ENCODE measurements at regions not wholly inside any gene's neighbourhood (a gene's known extent, or its start where the extent isn't known, plus 50 kb on each side); places are given as distances from the start of the nearest gene placed in this dataset.

- H4K20me1 ChIP-seq (ENCODE audit: insufficient read depth, low read length), result no peaks in the 10 kb centered on the region
- no peak overlapping the region for H3K4me2 ChIP-seq (ENCODE audit: low read length)
- H3K9ac ChIP-seq (ENCODE audit: low read length), result no peak overlapping the region
- H3K27me3 ChIP-seq (ENCODE audit: low read depth, low read length), result peaks cover 14% of the 10 kb centered on the region; the same call in 1 of the 2 replicates
- no peak overlapping the region for H3K4me3 ChIP-seq (ENCODE audit: low read length)
- H3K4me1 ChIP-seq (ENCODE audit: low read length), result no peaks in the 10 kb centered on the region
- H3K36me3 ChIP-seq (replicated peaks; ENCODE audit: low read depth, low read length), result no peaks in the 10 kb centered on the region
- TF ChIP-seq EZH2phosphoT487 (IDR thresholded peaks at IDR 0.05; ENCODE audit: low read depth) (no peak), CTCF (IDR thresholded peaks at IDR 0.05; ENCODE audit: low read depth, low read length) (no peak)
- no peak overlapping the region for H3K27ac ChIP-seq (ENCODE audit: low read length)
- no peaks in the 10 kb centered on the region for H3K9me3 ChIP-seq (ENCODE audit: insufficient read depth, low read length)
- no peaks in the 10 kb centered on the region for H3K79me2 ChIP-seq (ENCODE audit: low read length)
- H2AFZ ChIP-seq (ENCODE audit: low read depth, low read length), result no peak overlapping the region
Observed at GRCh38 chr5:171531638-171532037, 112.2 kb downstream of the FGF18 start.

GRCh38 chr5:171533153-171533552, 113.7 kb downstream of the FGF18 start:
- Histone ChIP-seq H2AFZ (ENCODE audit: low read depth, low read length) (no peak overlapping the region), H3K9ac (ENCODE audit: low read length) (no peak overlapping the region), H3K4me1 (ENCODE audit: low read length) (no peaks in the 10 kb centered on the region), H3K27ac (ENCODE audit: low read length) (no peak overlapping the region), H3K27me3 (ENCODE audit: low read depth, low read length) (peaks cover 26% of the 10 kb centered on the region), H3K4me3 (ENCODE audit: low read length) (no peak overlapping the region), H3K4me2 (ENCODE audit: low read length) (no peak overlapping the region), H3K36me3 (replicated peaks; ENCODE audit: low read depth, low read length) (no peaks in the 10 kb centered on the region), H3K79me2 (ENCODE audit: low read length) (no peaks in the 10 kb centered on the region), H4K20me1 (ENCODE audit: insufficient read depth, low read length) (no peaks in the 10 kb centered on the region), H3K9me3 (ENCODE audit: insufficient read depth, low read length) (no peaks in the 10 kb centered on the region)
- TF ChIP-seq CTCF (IDR thresholded peaks at IDR 0.05; ENCODE audit: low read depth, low read length), result no peak

GRCh38 chr5:171534043-171534895, 114.8 kb downstream of the FGF18 start:
- no peak overlapping the region for H2AFZ ChIP-seq (ENCODE audit: low read depth, low read length)
- H3K4me2 ChIP-seq (ENCODE audit: low read length), result no peak overlapping the region
- no peaks in the 10 kb centered on the region for H3K4me1 ChIP-seq (ENCODE audit: low read length)
- TF ChIP-seq EZH2phosphoT487 (IDR thresholded peaks at IDR 0.05; ENCODE audit: low read depth) (no peak), CTCF (IDR thresholded peaks at IDR 0.05; ENCODE audit: low read depth, low read length) (no peak)
- no peak overlapping the region for H3K4me3 ChIP-seq (ENCODE audit: low read length)
- H3K27me3 ChIP-seq (ENCODE audit: low read depth, low read length), result peaks cover 26% of the 10 kb centered on the region
- no peaks in the 10 kb centered on the region for H4K20me1 ChIP-seq (ENCODE audit: insufficient read depth, low read length)
- H3K9me3 ChIP-seq (ENCODE audit: insufficient read depth, low read length), result no peaks in the 10 kb centered on the region
- no peak overlapping the region for H3K9ac ChIP-seq (ENCODE audit: low read length)
- H3K27ac ChIP-seq (ENCODE audit: low read length), result no peak overlapping the region
- H3K36me3 ChIP-seq (replicated peaks; ENCODE audit: low read depth, low read length), result no peaks in the 10 kb centered on the region
- no peaks in the 10 kb centered on the region for H3K79me2 ChIP-seq (ENCODE audit: low read length)

GRCh38 chr5:171535162-171535561, 115.7 kb downstream of the FGF18 start:
- TF ChIP-seq EZH2phosphoT487 (IDR thresholded peaks at IDR 0.05; ENCODE audit: low read depth), result no peak
- no peak for TF ChIP-seq CTCF (IDR thresholded peaks at IDR 0.05; ENCODE audit: low read depth, low read length)
- Histone ChIP-seq H3K79me2 (ENCODE audit: low read length) (no peaks in the 10 kb centered on the region), H3K4me2 (ENCODE audit: low read length) (no peak overlapping the region)

More at GRCh38 chr5:171535162-171535561, 115.7 kb downstream of the FGF18 start:
- Histone ChIP-seq H3K36me3 (replicated peaks; ENCODE audit: low read depth, low read length) (no peaks in the 10 kb centered on the region), H2AFZ (ENCODE audit: low read depth, low read length) (no peak overlapping the region), H3K4me1 (ENCODE audit: low read length) (no peaks in the 10 kb centered on the region), H3K9me3 (ENCODE audit: insufficient read depth, low read length) (no peaks in the 10 kb centered on the region), H3K27me3 (ENCODE audit: low read depth, low read length) (peaks cover 26% of the 10 kb centered on the region), H3K4me3 (ENCODE audit: low read length) (no peak overlapping the region), H4K20me1 (ENCODE audit: insufficient read depth, low read length) (no peaks in the 10 kb centered on the region), H3K9ac (ENCODE audit: low read length) (no peak overlapping the region), H3K27ac (ENCODE audit: low read length) (no peak overlapping the region)
